ENCODE measurements at regions not wholly inside any gene's neighbourhood (a gene's known extent, or its start where the extent isn't known, plus 50 kb on each side); places are given as distances from the start of the nearest gene placed in this dataset.

GRCh38 chr2:139628931-139629330, 848.7 kb upstream of the NXPH2 start:
- no peak overlapping the region for H3K4me2 ChIP-seq (ENCODE audit: insufficient read depth, insufficient read length, low read length)
- H3T11ph ChIP-seq (ENCODE audit: low read length) = no peak overlapping the region
- H2AK5ac ChIP-seq (ENCODE audit: insufficient read length, low read length) = no peak overlapping the region
- H3K79me2 ChIP-seq (ENCODE audit: insufficient read depth, low read length) = no peaks in the 10 kb centered on the region
- Mint-ChIP-seq H3K27me3 (ENCODE audit: low read depth) (no peaks in the 10 kb centered on the region), H3K4me1 (peaks cover 42 to 47% of the 10 kb centered on the region in 2 experiments), H3K36me3 (ENCODE audit: insufficient read depth in 1 of 3, low read depth in 3 of 3) (no peaks in the 10 kb centered on the region), H3K4me3 (no peak overlapping the region), H3K9me3 (no peaks in the 10 kb centered on the region), H3K27ac (no peak overlapping the region)
- H2BK15ac ChIP-seq (ENCODE audit: low read depth, low read length) = no peak overlapping the region
- H3K79me1 ChIP-seq (ENCODE audit: insufficient read depth, low read depth, low read length, poor library complexity, severe bottlenecking) = no peaks in the 10 kb centered on the region
- H2BK12ac ChIP-seq (ENCODE audit: insufficient read length, low read depth, low read length) = no peak overlapping the region
- H2BK5ac ChIP-seq (ENCODE audit: insufficient read length, low read length) = no peak overlapping the region
- no peak overlapping the region for H2AFZ ChIP-seq (ENCODE audit: low read length)
- H3K56ac ChIP-seq (ENCODE audit: insufficient read length, low read depth, low read length) = no peak overlapping the region
- no peaks in the 10 kb centered on the region for H3K9me3 ChIP-seq (ENCODE audit: control insufficient read depth, low read depth, low read length)
- H3K9ac ChIP-seq (ENCODE audit: extremely low read depth, insufficient read length, low read length) = no peak overlapping the region
- no CpG with 5 or more reads among the region's 2 CpGs for WGBS (ENCODE audit: extremely low coverage, insufficient read length, low lambda C conversion rate)
- no peak overlapping the region for H3K14ac ChIP-seq (ENCODE audit: insufficient read depth, low read length)
- H3K23ac ChIP-seq (ENCODE audit: insufficient read length, low read depth, low read length) = no peak overlapping the region
- DNase-seq = no peak
- TF ChIP-seq CTCF (conservative IDR thresholded peaks at IDR 0.05) = no peak
- no peak overlapping the region for H3K18ac ChIP-seq (ENCODE audit: insufficient read length, low read depth, low read length)
- H4K5ac ChIP-seq (ENCODE audit: insufficient read length, low read depth, low read length) = no peak overlapping the region
- no peak overlapping the region for H2BK120ac ChIP-seq (ENCODE audit: low read depth, low read length, poor library complexity, severe bottlenecking)
- H3K27me3 ChIP-seq (ENCODE audit: insufficient read depth, low read length) = no peaks in the 10 kb centered on the region
- H3K23me2 ChIP-seq (ENCODE audit: insufficient read length, low read depth, low read length, poor library complexity, severe bottlenecking) = no peaks in the 10 kb centered on the region
- no peaks in the 10 kb centered on the region for H4K20me1 ChIP-seq (ENCODE audit: control insufficient read depth, insufficient read depth, insufficient read length)
- H3K4ac ChIP-seq (ENCODE audit: low read depth, low read length) = no peak overlapping the region
- H3K27ac ChIP-seq (ENCODE audit: insufficient read length, low read depth, low read length) = no peak overlapping the region
- no peak overlapping the region for H4K8ac ChIP-seq (replicated peaks; ENCODE audit: insufficient read length, low read depth, low read length)
- no peak overlapping the region for H4K91ac ChIP-seq (ENCODE audit: insufficient read length, low read depth, low read length)
- H2BK20ac ChIP-seq (ENCODE audit: low read depth, low read length, poor library complexity, severe bottlenecking) = no peak overlapping the region
- H3K4me1 ChIP-seq (ENCODE audit: insufficient read depth, low read length) = peaks cover 2% of the 10 kb centered on the region; the same call in 1 of the 2 replicates
